K562 (cell line): ENCODE measurements at regions not wholly inside any gene's neighbourhood (a gene's known extent, or its start where the extent isn't known, plus 50 kb on each side); places are given as distances from the start of the nearest gene placed in this dataset.

Source experiments
- ATAC-seq: fragments of 200-7000 bp; cut with Tn5 transposase; 3 replicates; pipeline ENCODE4 v1.9.1; 2020; ENCODE audit warnings: moderate library complexity
- BruUV-seq: library from RNA; stranded (reverse); fragments of 400-500 nt; replicated peaks from 2 replicates; lab custom pipeline; 2021; lab: Mats Ljungman, UMichigan
- CTCF ChIA-PET: fragments of 300-600 bp; formaldehyde crosslinking; extraction: SDS; loops from one replicate; lab custom pipeline; 2021; ENCODE audit warnings: low intra/inter-chr PET ratio; lab: Yijun Ruan, JAX
- POLR2A ChIA-PET: fragments of 300-600, 350-650 bp; sonication (Branson Sonifier 250); formaldehyde crosslinking; extraction: SDS; loops from one replicate; lab custom pipeline; 2021; ENCODE audit warnings: antibody characterized with exemption, inconsistent platforms; lab: Yijun Ruan, JAX
- DNase-seq, 4 experiments: peaks; one replicate each; pipeline versions ENCODE4 v3.0.0 to v3.0.0-alpha.2; 2011 to 2018; ENCODE audit warnings: low spot score in 3 of 4, mixed read lengths in 3 of 4; ENCODE audit errors: extremely low read depth in 1 of 4
- FAIRE-seq: peaks from 2 replicates; lab custom pipeline; 2011; peaks lifted over from hg19 to GRCh38; lab: Jason Lieb, UNC
- H2AFZ ChIP-seq: 2 replicates; pipeline ENCODE4 v1.6.0; 2011; ENCODE audit warnings: low read depth, low read length, control low read depth, inconsistent platforms
- H3K27ac ChIP-seq: fragments of 200-600 bp; 3 replicates; pipeline ENCODE4 v1.8.0; 2011; ENCODE audit warnings: low read depth, mild to moderate bottlenecking, control low read depth, inconsistent platforms, low read length, moderate library complexity, mixed read lengths; ENCODE audit errors: extremely low read depth
- H3K27me3 ChIP-seq, 2 experiments: fragments of 300-600 bp in 1 of 2; 2 replicates in 1 of 2; 3 replicates in 1 of 2; pipeline versions ENCODE4 v1.6.0 to v1.8.0; 2011; ENCODE audit warnings: inconsistent platforms in 2 of 2, low read length in 2 of 2, mild to moderate bottlenecking in 1 of 2, mixed read lengths in 1 of 2, moderate library complexity in 1 of 2; ENCODE audit not compliant: control insufficient read depth in 2 of 2, insufficient read depth in 2 of 2
- H3K36me3 ChIP-seq: fragments of 300-600 bp; 3 replicates; pipeline ENCODE4 v1.8.0; 2011; ENCODE audit warnings: mild to moderate bottlenecking, low read length, inconsistent platforms; ENCODE audit not compliant: control insufficient read depth, insufficient read depth
- H3K4me1 ChIP-seq, 2 experiments: fragments of 200-600 bp in 1 of 2; replicated peaks in 1 of 2; 2 replicates in 1 of 2; 3 replicates in 1 of 2; pipeline versions ENCODE4 v1.5.1 to v1.8.0; 2011; ENCODE audit warnings: inconsistent platforms in 2 of 2, low read length in 2 of 2, mild to moderate bottlenecking in 1 of 2, mixed read lengths in 1 of 2, moderate library complexity in 1 of 2; ENCODE audit not compliant: control insufficient read depth in 2 of 2, insufficient read depth in 2 of 2
- H3K4me2 ChIP-seq: 2 replicates; pipeline ENCODE4 v1.6.1; 2011; ENCODE audit warnings: low read length, control low read depth, inconsistent platforms, mixed read lengths; ENCODE audit not compliant: insufficient read depth
- H3K4me3 ChIP-seq: fragments of 200-600 bp; sonication (generic), shearing (Covaris generic); 2 replicates; pipeline ENCODE4 v1.5.1; 2016; ENCODE audit warnings: control low read depth, inconsistent platforms
- H3K79me2 ChIP-seq: fragments of 200-600 bp; 3 replicates; pipeline ENCODE4 v1.8.0; 2011; ENCODE audit warnings: low read length, inconsistent platforms; ENCODE audit not compliant: control insufficient read depth, insufficient read depth
- H3K9ac ChIP-seq, 2 experiments: 2 replicates each; pipeline versions ENCODE4 v1.6.0 to v1.6.1; 2011; ENCODE audit warnings: low read depth in 2 of 2, low read length in 2 of 2, control low read depth in 1 of 2, inconsistent platforms in 1 of 2, mild to moderate bottlenecking in 1 of 2, mixed read lengths in 1 of 2; ENCODE audit not compliant: insufficient read depth in 1 of 2
- H3K9me1 ChIP-seq: one replicate; pipeline ENCODE4 v1.6.0; 2011; ENCODE audit warnings: inconsistent platforms, mild to moderate bottlenecking, low read length, moderate library complexity; ENCODE audit not compliant: control insufficient read depth, insufficient read depth
- H3K9me3 ChIP-seq: replicated peaks from 2 replicates; pipeline ENCODE4 v1.5.1; 2011; ENCODE audit warnings: low read depth, low read length, inconsistent platforms; ENCODE audit not compliant: control insufficient read depth, insufficient read depth
- H4K20me1 ChIP-seq: replicated peaks from 2 replicates; pipeline ENCODE4 v1.6.1; 2011; ENCODE audit warnings: low read length, inconsistent platforms, mixed read lengths; ENCODE audit not compliant: control insufficient read depth, insufficient read depth
- ARID1B ChIP-seq: fragments of 450-650 bp; IDR thresholded peaks from 2 replicates; pipeline ENCODE4 v1.6.1; 2016; ENCODE audit warnings: antibody characterized with exemption, mild to moderate bottlenecking, inconsistent platforms
- ERF ChIP-seq: fragments of 450-650 bp; formaldehyde crosslinking; IDR thresholded peaks from 2 replicates; pipeline ENCODE4 v1.4.0; 2020; ENCODE audit warnings: mild to moderate bottlenecking, mixed read lengths
- HLTF ChIP-seq: fragments of 450-650 bp; IDR thresholded peaks from 2 replicates; pipeline ENCODE4 v1.6.1; 2016
- KDM1A ChIP-seq, 2 experiments: fragments of 450-650 bp; IDR thresholded peaks; 2 replicates each; pipeline ENCODE4 v1.6.1; 2016; ENCODE audit warnings: mild to moderate bottlenecking in 2 of 2
- PTRF ChIP-seq: fragments of 450-650 bp; IDR thresholded peaks from 2 replicates; pipeline ENCODE4 v1.6.1; 2016; ENCODE audit warnings: mild to moderate bottlenecking, missing genetic modification characterization, missing compliant biosample characterization
- SMARCC2 ChIP-seq: fragments of 450-650 bp; IDR thresholded peaks from 2 replicates; pipeline ENCODE4 v1.6.1; 2017; ENCODE audit warnings: antibody characterized with exemption, moderate library complexity, mild to moderate bottlenecking, low read depth
- ZNF318 ChIP-seq, 2 experiments: fragments of 450-650 bp; IDR thresholded peaks; 2 replicates each; pipeline ENCODE4 v1.6.1; 2016; ENCODE audit warnings: mild to moderate bottlenecking in 2 of 2, borderline replicate concordance in 1 of 2, low read depth in 1 of 2, moderate library complexity in 1 of 2
- WGBS: fragments of 100-300 bp; shearing (Covaris generic); methylation state at CpG from one replicate; pipeline ENCODE4 v1.1.6; 2016; ENCODE audit warnings: low coverage, mixed read lengths; ENCODE audit not compliant: insufficient coverage; ENCODE audit errors: missing lambda C conversion rate; 5-methylcytosine and 5-hydroxymethylcytosine counted together
- in situ Hi-C: fragments of 300-500 bp; cut with MboI; formaldehyde crosslinking; loops from 4 replicates; pipeline ENCODE4 v1.15.0; 2018; ENCODE audit warnings: inconsistent platforms, mixed read lengths
- intact Hi-C: fragments of 100-400 bp; cut with micrococcal nuclease; formaldehyde crosslinking; loops from 2 replicates; pipeline ENCODE4 v1.14.2; 2022
- TF ChIP-seq, protein P1 (sequence below): fragments of 450-650 bp; conservative IDR thresholded peaks from 2 replicates; pipeline ENCODE4 v1.6.1; 2016; ENCODE audit warnings: missing genetic modification characterization, low read depth, mild to moderate bottlenecking, control low read depth, missing compliant biosample characterization

DNA sequence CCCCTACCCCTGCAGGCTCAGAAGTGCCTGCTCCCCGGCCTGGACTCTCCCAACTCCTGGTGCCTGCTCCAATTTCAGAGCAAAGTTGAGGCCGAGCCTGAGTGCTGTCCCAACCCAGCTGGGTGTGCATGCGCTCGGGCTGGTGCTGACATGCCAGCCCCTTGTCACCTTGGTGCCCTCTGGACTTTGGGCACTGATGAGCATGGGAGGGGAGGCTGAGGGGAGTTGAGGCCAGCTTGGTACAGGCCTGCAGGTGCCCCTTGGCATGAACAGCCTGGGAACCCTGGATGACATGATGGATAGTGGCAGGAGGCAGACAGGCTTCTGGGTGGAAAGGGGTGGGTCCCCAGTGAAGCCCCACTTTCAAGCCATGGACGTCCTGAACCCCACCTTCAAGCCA is 366.1 kb upstream of the NEGR1 start:
- TF ChIP-seq HLTF = no peak
- TF ChIP-seq ZNF318 (IDR thresholded peaks at IDR 0.05; ENCODE audit: borderline replicate concordance in 1 of 2, low read depth in 1 of 2) = no peak
- TF ChIP-seq, protein P1, sequence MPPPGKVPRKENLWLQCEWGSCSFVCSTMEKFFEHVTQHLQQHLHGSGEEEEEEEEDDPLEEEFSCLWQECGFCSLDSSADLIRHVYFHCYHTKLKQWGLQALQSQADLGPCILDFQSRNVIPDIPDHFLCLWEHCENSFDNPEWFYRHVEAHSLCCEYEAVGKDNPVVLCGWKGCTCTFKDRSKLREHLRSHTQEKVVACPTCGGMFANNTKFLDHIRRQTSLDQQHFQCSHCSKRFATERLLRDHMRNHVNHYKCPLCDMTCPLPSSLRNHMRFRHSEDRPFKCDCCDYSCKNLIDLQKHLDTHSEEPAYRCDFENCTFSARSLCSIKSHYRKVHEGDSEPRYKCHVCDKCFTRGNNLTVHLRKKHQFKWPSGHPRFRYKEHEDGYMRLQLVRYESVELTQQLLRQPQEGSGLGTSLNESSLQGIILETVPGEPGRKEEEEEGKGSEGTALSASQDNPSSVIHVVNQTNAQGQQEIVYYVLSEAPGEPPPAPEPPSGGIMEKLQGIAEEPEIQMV (tag) = no peak
- no peak for TF ChIP-seq ERF (CRISPR knock-in tag)
- TF ChIP-seq PTRF (tag) = no peak
- no peak for TF ChIP-seq SMARCC2
- no peak for TF ChIP-seq ARID1B
- TF ChIP-seq KDM1A (IDR thresholded peaks at IDR 0.05) = no peak
- Histone ChIP-seq H3K79me2 (no peaks in the 10 kb centered on the region), H3K4me2 (no peak overlapping the region), H3K27ac (no peak overlapping the region), H3K9me3 (no peaks in the 10 kb centered on the region), H3K27me3 (no peaks in the 10 kb centered on the region), H3K4me3 (no peak overlapping the region), H3K4me1 (no peaks in the 10 kb centered on the region), H3K36me3 (no peaks in the 10 kb centered on the region), H3K9me1 (no peaks in the 10 kb centered on the region), H2AFZ (no peak overlapping the region), H4K20me1 (no peaks in the 10 kb centered on the region), H3K9ac (no peak overlapping the region)
- no TSS peak for BruUV-seq
- POLR2A ChIA-PET = no interaction called here
- CTCF ChIA-PET = no interaction called here
- FAIRE-seq (no peak), ATAC-seq (no peak), DNase-seq (no peak)
- intact Hi-C loops (no loop called here), in situ Hi-C loops (no loop called here)
- WGBS = 0% methylated on average over 5 of the region's 5 CpGs
